Liver (tissue), 8 donors: ENCODE measurements at regions not wholly inside any gene's neighbourhood (a gene's known extent, or its start where the extent isn't known, plus 50 kb on each side); places are given as distances from the start of the nearest gene placed in this dataset.

Experiments
- DNase-seq: peaks from one replicate; pipeline ENCODE4 v3.0.0-alpha.2; 2017; ENCODE audit warnings: low spot score
- H3K27ac ChIP-seq, 2 donors: one replicate each; pipeline ENCODE4 v1.7.0; 2013; ENCODE audit warnings: inconsistent platforms in 2 of 2, low read length in 2 of 2, control low read depth in 1 of 2, low read depth in 1 of 2, mild to moderate bottlenecking in 1 of 2
- H3K27me3 ChIP-seq, 4 donors: one replicate each; pipeline versions ENCODE4 v1.6.1 to v1.7.0; 2013; ENCODE audit warnings: low read length in 3 of 4, inconsistent platforms in 1 of 4, mild to moderate bottlenecking in 1 of 4, moderate library complexity in 1 of 4; ENCODE audit not compliant: control insufficient read depth in 4 of 4, insufficient read depth in 4 of 4
- H3K36me3 ChIP-seq, 4 donors: one replicate each; pipeline versions ENCODE4 v1.6.1 to v1.7.0; 2013; ENCODE audit warnings: low read length in 3 of 4, mild to moderate bottlenecking in 3 of 4, low read depth in 1 of 4, moderate library complexity in 1 of 4; ENCODE audit not compliant: control insufficient read depth in 4 of 4, insufficient read depth in 3 of 4
- H3K4me1 ChIP-seq, 4 donors: one replicate each; pipeline versions ENCODE4 v1.6.1 to v1.7.0; 2013; ENCODE audit warnings: low read length in 3 of 4, mild to moderate bottlenecking in 3 of 4, moderate library complexity in 1 of 4; ENCODE audit not compliant: control insufficient read depth in 4 of 4, insufficient read depth in 4 of 4
- H3K4me3 ChIP-seq, 3 donors: one replicate each; pipeline versions ENCODE4 v1.6.1 to v1.7.0; 2013; ENCODE audit warnings: low read length in 3 of 3, control low read depth in 1 of 3, low read depth in 1 of 3, mild to moderate bottlenecking in 1 of 3
- H3K9ac ChIP-seq, 2 donors: one replicate each; pipeline ENCODE4 v1.7.0; 2013; ENCODE audit warnings: low read length in 2 of 2, mild to moderate bottlenecking in 2 of 2, moderate library complexity in 2 of 2, control low read depth in 1 of 2, low read depth in 1 of 2
- H3K9me3 ChIP-seq, 4 donors: one replicate each; pipeline versions ENCODE4 v1.6.1 to v1.7.0; 2013; ENCODE audit warnings: low read length in 3 of 4; ENCODE audit not compliant: control insufficient read depth in 4 of 4
- EGR1 ChIP-seq, 2 donors: IDR thresholded peaks; 2 replicates each; pipeline ENCODE4 v1.6.1; 2016 to 2018; ENCODE audit warnings: antibody characterized with exemption in 2 of 2, low read depth in 2 of 2
- FOXA2 ChIP-seq: IDR thresholded peaks from 2 replicates; pipeline ENCODE4 v1.6.1; 2016; ENCODE audit warnings: antibody characterized with exemption
- HNF4G ChIP-seq: IDR thresholded peaks from 2 replicates; pipeline ENCODE4 v1.6.1; 2016; ENCODE audit warnings: antibody characterized with exemption
- JUND ChIP-seq, 2 donors: IDR thresholded peaks; 2 replicates each; pipeline ENCODE4 v1.6.1; 2016; ENCODE audit warnings: antibody characterized with exemption in 2 of 2
- NR2F2 ChIP-seq: IDR thresholded peaks from 2 replicates; pipeline ENCODE4 v1.6.1; 2016; ENCODE audit warnings: antibody characterized with exemption
- RAD21 ChIP-seq, 2 donors: IDR thresholded peaks; 2 replicates each; pipeline ENCODE4 v1.6.1; 2016; ENCODE audit warnings: antibody characterized with exemption in 2 of 2, mild to moderate bottlenecking in 2 of 2
- REST ChIP-seq: IDR thresholded peaks from 2 replicates; pipeline ENCODE4 v1.6.1; 2016; ENCODE audit warnings: antibody characterized with exemption, mild to moderate bottlenecking
- SP1 ChIP-seq: IDR thresholded peaks from 2 replicates; pipeline ENCODE4 v1.6.1; 2018; ENCODE audit warnings: antibody characterized with exemption, mild to moderate bottlenecking
- TAF1 ChIP-seq: conservative IDR thresholded peaks from 2 replicates; pipeline ENCODE4 v1.6.1; 2016; ENCODE audit warnings: antibody characterized with exemption, mild to moderate bottlenecking
- YY1 ChIP-seq: IDR thresholded peaks from 2 replicates; pipeline ENCODE4 v1.6.1; 2016; ENCODE audit warnings: antibody characterized with exemption, mild to moderate bottlenecking
- WGBS: extraction: QIAGEN DNeasy Blood & Tissue Kit; methylation state at CpG from one replicate; pipeline ENCODE4 v1.1.7; 2013; 5-methylcytosine and 5-hydroxymethylcytosine counted together
- TF ChIP-seq, protein P1 (sequence below): IDR thresholded peaks from 2 replicates; pipeline ENCODE4 v1.6.1; 2016; ENCODE audit warnings: antibody characterized with exemption
- TF ChIP-seq, protein P2 (sequence below): fragments of 150-350 bp; IDR thresholded peaks from 2 replicates; pipeline ENCODE4 v1.5.1; 2017; ENCODE audit warnings: improper control_type of control experiment, low read depth, low read length; ENCODE audit not compliant: missing input control
- TF ChIP-seq, protein P3 (sequence below): IDR thresholded peaks from 2 replicates; pipeline ENCODE4 v1.6.1; 2016; ENCODE audit warnings: antibody characterized with exemption
- donor health status: healthy.
- donor health status: healthy.
- donor health status: healthy.
- donor health status: healthy.
- donor health status: healthy.

- Histone ChIP-seq H3K27ac (no peak overlapping the region), H3K4me1 (no peaks in the 10 kb centered on the region), H3K9ac (no peak overlapping the region), H3K9me3 (no peaks in the 10 kb centered on the region), H3K27me3 (no peaks in the 10 kb centered on the region), H3K4me3 (no peak overlapping the region), H3K36me3 (no peaks in the 10 kb centered on the region)
- TF ChIP-seq, protein P1, sequence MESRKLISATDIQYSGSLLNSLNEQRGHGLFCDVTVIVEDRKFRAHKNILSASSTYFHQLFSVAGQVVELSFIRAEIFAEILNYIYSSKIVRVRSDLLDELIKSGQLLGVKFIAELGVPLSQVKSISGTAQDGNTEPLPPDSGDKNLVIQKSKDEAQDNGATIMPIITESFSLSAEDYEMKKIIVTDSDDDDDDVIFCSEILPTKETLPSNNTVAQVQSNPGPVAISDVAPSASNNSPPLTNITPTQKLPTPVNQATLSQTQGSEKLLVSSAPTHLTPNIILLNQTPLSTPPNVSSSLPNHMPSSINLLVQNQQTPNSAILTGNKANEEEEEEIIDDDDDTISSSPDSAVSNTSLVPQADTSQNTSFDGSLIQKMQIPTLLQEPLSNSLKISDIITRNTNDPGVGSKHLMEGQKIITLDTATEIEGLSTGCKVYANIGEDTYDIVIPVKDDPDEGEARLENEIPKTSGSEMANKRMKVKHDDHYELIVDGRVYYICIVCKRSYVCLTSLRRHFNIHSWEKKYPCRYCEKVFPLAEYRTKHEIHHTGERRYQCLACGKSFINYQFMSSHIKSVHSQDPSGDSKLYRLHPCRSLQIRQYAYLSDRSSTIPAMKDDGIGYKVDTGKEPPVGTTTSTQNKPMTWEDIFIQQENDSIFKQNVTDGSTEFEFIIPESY = no peak
- TF ChIP-seq SP1 = no peak
- TF ChIP-seq, protein P2, sequence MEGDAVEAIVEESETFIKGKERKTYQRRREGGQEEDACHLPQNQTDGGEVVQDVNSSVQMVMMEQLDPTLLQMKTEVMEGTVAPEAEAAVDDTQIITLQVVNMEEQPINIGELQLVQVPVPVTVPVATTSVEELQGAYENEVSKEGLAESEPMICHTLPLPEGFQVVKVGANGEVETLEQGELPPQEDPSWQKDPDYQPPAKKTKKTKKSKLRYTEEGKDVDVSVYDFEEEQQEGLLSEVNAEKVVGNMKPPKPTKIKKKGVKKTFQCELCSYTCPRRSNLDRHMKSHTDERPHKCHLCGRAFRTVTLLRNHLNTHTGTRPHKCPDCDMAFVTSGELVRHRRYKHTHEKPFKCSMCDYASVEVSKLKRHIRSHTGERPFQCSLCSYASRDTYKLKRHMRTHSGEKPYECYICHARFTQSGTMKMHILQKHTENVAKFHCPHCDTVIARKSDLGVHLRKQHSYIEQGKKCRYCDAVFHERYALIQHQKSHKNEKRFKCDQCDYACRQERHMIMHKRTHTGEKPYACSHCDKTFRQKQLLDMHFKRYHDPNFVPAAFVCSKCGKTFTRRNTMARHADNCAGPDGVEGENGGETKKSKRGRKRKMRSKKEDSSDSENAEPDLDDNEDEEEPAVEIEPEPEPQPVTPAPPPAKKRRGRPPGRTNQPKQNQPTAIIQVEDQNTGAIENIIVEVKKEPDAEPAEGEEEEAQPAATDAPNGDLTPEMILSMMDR = no peak
- no peak for DNase-seq
- 94% methylated on average over 2 of the region's 2 CpGs for WGBS
These were observed 142.2 kb upstream of the DTNA start for GRCh38 chr18:34567857-34568256.

DNA sequence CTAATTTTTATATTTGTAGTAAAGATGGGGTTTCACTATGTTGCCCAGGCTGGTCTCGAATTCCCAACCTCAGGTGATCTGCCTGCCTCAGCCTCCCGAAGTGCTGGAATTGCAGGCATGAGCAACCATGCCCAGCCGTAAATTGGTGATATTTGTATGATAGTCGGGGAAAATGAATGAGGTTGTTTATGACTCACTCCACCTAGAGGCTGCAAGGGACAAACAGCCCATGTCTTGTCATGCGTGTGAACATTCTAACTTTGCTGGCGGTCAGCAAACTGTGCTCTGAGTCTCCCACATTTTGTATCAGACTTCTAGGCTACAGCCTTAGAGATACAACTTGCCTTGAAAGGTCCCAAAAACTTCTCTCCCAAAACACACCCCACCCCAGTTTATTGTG, 133.5 kb upstream of the DTNA start:
- Histone ChIP-seq H3K36me3 (no peaks in the 10 kb centered on the region), H3K4me3 (no peak overlapping the region), H3K4me1 (no peaks in the 10 kb centered on the region), H3K27ac (no peak overlapping the region), H3K9ac (no peak overlapping the region), H3K27me3 (no peaks in the 10 kb centered on the region), H3K9me3 (peaks cover 0 to 3% (median under 1%) of the 10 kb centered on the region in 4 donors)
- no peak for DNase-seq
- 92% methylated on average over 6 of the region's 6 CpGs for WGBS
- TF ChIP-seq NR2F2 = no peak

- Histone ChIP-seq H3K4me1 (no peaks in the 10 kb centered on the region), H3K27me3 (no peaks in the 10 kb centered on the region), H3K36me3 (no peaks in the 10 kb centered on the region), H3K4me3 (no peak overlapping the region), H3K27ac (no peak overlapping the region), H3K9ac (no peak overlapping the region), H3K9me3 (peaks cover 0 to 3% (median under 1%) of the 10 kb centered on the region in 4 donors)
- WGBS = 92% methylated on average over 4 of the region's 4 CpGs
- DNase-seq = no peak
- no peak for TF ChIP-seq TAF1
- no peak for TF ChIP-seq EGR1 (IDR thresholded peaks at IDR 0.05; ENCODE audit: low read depth in 2 of 2)
- TF ChIP-seq REST = no peak
- no peak for TF ChIP-seq YY1
- no peak for TF ChIP-seq NR2F2
- no peak for TF ChIP-seq FOXA2
- no peak for TF ChIP-seq RAD21 (IDR thresholded peaks at IDR 0.05)
- TF ChIP-seq, protein P3, sequence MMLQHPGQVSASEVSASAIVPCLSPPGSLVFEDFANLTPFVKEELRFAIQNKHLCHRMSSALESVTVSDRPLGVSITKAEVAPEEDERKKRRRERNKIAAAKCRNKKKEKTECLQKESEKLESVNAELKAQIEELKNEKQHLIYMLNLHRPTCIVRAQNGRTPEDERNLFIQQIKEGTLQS = no peak
- TF ChIP-seq HNF4G = no peak
- TF ChIP-seq, protein P2 = no peak
- TF ChIP-seq, protein P1 = no peak
- no peak for TF ChIP-seq SP1
- no peak for TF ChIP-seq JUND (IDR thresholded peaks at IDR 0.05)
These were observed 126.2 kb upstream of the DTNA start for GRCh38 chr18:34583895-34584294.
